Spleen (tissue), 7 donors: ENCODE measurements at regions not wholly inside any gene's neighbourhood (a gene's known extent, or its start where the extent isn't known, plus 50 kb on each side); places are given as distances from the start of the nearest gene placed in this dataset.

ENCODE experiments used
- CTCF ChIP-seq, 11 experiments: fragments of 200-600 bp in 7 of 11; fragments of 450-650 bp in 4 of 11; sonication (generic) in 4 of 11; IDR thresholded peaks in 8 of 11; conservative IDR thresholded peaks in 3 of 11; 1 replicate in 7 of 11; 2 replicates in 4 of 11; pipeline versions ENCODE4 v1.4.0 to v1.8.0; 2016 to 2021; ENCODE audit warnings: antibody characterized with exemption in 11 of 11, inconsistent platforms in 4 of 11, mild to moderate bottlenecking in 1 of 11
- POLR2A ChIP-seq, 3 donors: fragments of 450-650 bp; IDR thresholded peaks; one replicate each; pipeline ENCODE4 v1.5.1; 2017; ENCODE audit warnings: antibody characterized with exemption in 3 of 3, mild to moderate bottlenecking in 1 of 3
- POLR2AphosphoS5 ChIP-seq, 3 donors: sonication (generic); formaldehyde crosslinking; IDR thresholded peaks; one replicate each; pipeline ENCODE4 v1.5.1; 2017; ENCODE audit warnings: antibody characterized with exemption in 3 of 3
- donor health status: DM: no; HTN: no; CAD: no; lungs with moderate emphysema.
- donor health status: DM: no; HTN: no; CAD: no.
- donor health status: DM: no; HTN: no; CAD: no.

GRCh38 chr14:98200601-98201000 lies 1071.4 kb downstream of the BCL11B start:
- TF ChIP-seq CTCF (IDR thresholded peaks at IDR 0.05 in 8 of 11, conservative IDR thresholded peaks at IDR 0.05 in 3 of 11) (no peak), POLR2AphosphoS5 (IDR thresholded peaks at IDR 0.05) (no peak), POLR2A (IDR thresholded peaks at IDR 0.05) (no peak)
